ENCODE measurements at regions not wholly inside any gene's neighbourhood (a gene's known extent, or its start where the extent isn't known, plus 50 kb on each side); places are given as distances from the start of the nearest gene placed in this dataset.

GRCh38 chr7:32140210-32140939 is 70.2 kb upstream of the PDE1C start:
- TF ChIP-seq TEAD4 (IDR thresholded peaks at IDR 0.05), result no peak
- no peak for TF ChIP-seq YY1 (IDR thresholded peaks at IDR 0.05; ENCODE audit: low read depth)
- no peak for TF ChIP-seq RAD21 (IDR thresholded peaks at IDR 0.05; ENCODE audit: low read depth)
- no peak for TF ChIP-seq NFIC (IDR thresholded peaks at IDR 0.05)
- TF ChIP-seq USF1 (IDR thresholded peaks at IDR 0.05), result no peak
- TF ChIP-seq CEBPB (IDR thresholded peaks at IDR 0.05), result no peak
- TF ChIP-seq TAF1 (IDR thresholded peaks at IDR 0.05; ENCODE audit: low read depth), result no peak
- TF ChIP-seq CREB1 (IDR thresholded peaks at IDR 0.05; ENCODE audit: low read depth), result no peak
- TF ChIP-seq EGR1 (IDR thresholded peaks at IDR 0.05), result no peak
- TF ChIP-seq REST (IDR thresholded peaks at IDR 0.05; ENCODE audit: low read depth), result no peak
- no peak for TF ChIP-seq TCF12 (IDR thresholded peaks at IDR 0.05; ENCODE audit: low read depth)

- no peak for TF ChIP-seq MAX (IDR thresholded peaks at IDR 0.05)
- TF ChIP-seq TEAD4 (IDR thresholded peaks at IDR 0.05), result no peak
- no peak for TF ChIP-seq CREB1 (IDR thresholded peaks at IDR 0.05; ENCODE audit: low read depth)
- TF ChIP-seq NFIC (IDR thresholded peaks at IDR 0.05), result no peak
- no peak for TF ChIP-seq YY1 (IDR thresholded peaks at IDR 0.05; ENCODE audit: low read depth)
- TF ChIP-seq USF1 (IDR thresholded peaks at IDR 0.05), result no peak
- no peak for TF ChIP-seq REST (IDR thresholded peaks at IDR 0.05; ENCODE audit: low read depth)
- no peak for TF ChIP-seq EP300 (IDR thresholded peaks at IDR 0.05; ENCODE audit: borderline replicate concordance)
- TF ChIP-seq EGR1 (IDR thresholded peaks at IDR 0.05), result no peak
- no peak for TF ChIP-seq TAF1 (IDR thresholded peaks at IDR 0.05; ENCODE audit: low read depth)
- no peak for TF ChIP-seq RAD21 (IDR thresholded peaks at IDR 0.05; ENCODE audit: low read depth)
Measured at GRCh38 chr7:32137059-32137458, 66.9 kb upstream of the PDE1C start.

GRCh38 chr7:32131091-32131490 is 60.9 kb upstream of the PDE1C start:
- TF ChIP-seq RAD21 (IDR thresholded peaks at IDR 0.05; ENCODE audit: low read depth) (no peak), EGR1 (IDR thresholded peaks at IDR 0.05) (no peak), USF1 (IDR thresholded peaks at IDR 0.05) (no peak), ZBTB7A (IDR thresholded peaks at IDR 0.05; ENCODE audit: low read depth) (no peak), TEAD4 (IDR thresholded peaks at IDR 0.05) (no peak), TCF12 (IDR thresholded peaks at IDR 0.05; ENCODE audit: low read depth) (no peak), NFIC (IDR thresholded peaks at IDR 0.05) (no peak), MAX (IDR thresholded peaks at IDR 0.05) (no peak), CEBPB (IDR thresholded peaks at IDR 0.05) (no peak), TAF1 (IDR thresholded peaks at IDR 0.05; ENCODE audit: low read depth) (no peak), YY1 (IDR thresholded peaks at IDR 0.05; ENCODE audit: low read depth) (no peak), REST (IDR thresholded peaks at IDR 0.05; ENCODE audit: low read depth) (no peak)

- TF ChIP-seq EGR1 (IDR thresholded peaks at IDR 0.05) (no peak), RAD21 (IDR thresholded peaks at IDR 0.05; ENCODE audit: low read depth) (no peak), CREB1 (IDR thresholded peaks at IDR 0.05; ENCODE audit: low read depth) (no peak), REST (IDR thresholded peaks at IDR 0.05; ENCODE audit: low read depth) (no peak)
Measured at GRCh38 chr7:32126843-32127242, 56.6 kb upstream of the PDE1C start.

Data from Ishikawa (cell line).